ENCODE measurements at regions not wholly inside any gene's neighbourhood (a gene's known extent, or its start where the extent isn't known, plus 50 kb on each side); places are given as distances from the start of the nearest gene placed in this dataset.
A peak's percentile ranks its signal among the peaks of the same experiment; 100 is the strongest.

- peaks cover 0 to 18% (median 0%) of the 10 kb centered on the region in 4 donors for H3K4me1 ChIP-seq
- TF ChIP-seq EP300 (IDR thresholded peaks at IDR 0.05), result no peak
- no peak for TF ChIP-seq CTCF (IDR thresholded peaks at IDR 0.05)
- no peak for TF ChIP-seq POLR2A (IDR thresholded peaks at IDR 0.05)
- H3K27ac ChIP-seq, result peak overlapping the region in 2 of 4 donors; percentile 18 to 20
- WGBS, 2 donors, result 84 to 93% methylated on average over 4 of the region's 4 CpGs
- H3K9me3 ChIP-seq, result peaks cover 0 to 3% (median 0%) of the 10 kb centered on the region in 4 donors
- H3K4me3 ChIP-seq, result no peak overlapping the region
- no peak for DNase-seq (ENCODE audit: low spot score in 2 of 2)
- no peaks in the 10 kb centered on the region for H3K36me3 ChIP-seq
- H3K27me3 ChIP-seq, result no peaks in the 10 kb centered on the region
These were observed 59.2 kb upstream of the RCBTB2 start for GRCh38 chr13:48591889-48592687.

GRCh38 chr13:48592688-48593049, 59.8 kb upstream of the RCBTB2 start:
- TF ChIP-seq EP300 (IDR thresholded peaks at IDR 0.05), result no peak
- no peak for TF ChIP-seq POLR2A (IDR thresholded peaks at IDR 0.05)
- TF ChIP-seq CTCF (IDR thresholded peaks at IDR 0.05), result no peak
- Histone ChIP-seq H3K27me3 (no peaks in the 10 kb centered on the region), H3K27ac (no peak overlapping the region), H3K4me3 (no peak overlapping the region), H3K9me3 (peaks cover 0 to 3% (median 0%) of the 10 kb centered on the region in 4 donors), H3K4me1 (peaks cover 0 to 12% (median 0%) of the 10 kb centered on the region in 4 donors), H3K36me3 (no peaks in the 10 kb centered on the region)
- DNase-seq (ENCODE audit: low spot score in 2 of 2), result no peak
- 31 to 65% methylated on average over 1 of the region's 1 CpG for WGBS, 2 donors

DNA sequence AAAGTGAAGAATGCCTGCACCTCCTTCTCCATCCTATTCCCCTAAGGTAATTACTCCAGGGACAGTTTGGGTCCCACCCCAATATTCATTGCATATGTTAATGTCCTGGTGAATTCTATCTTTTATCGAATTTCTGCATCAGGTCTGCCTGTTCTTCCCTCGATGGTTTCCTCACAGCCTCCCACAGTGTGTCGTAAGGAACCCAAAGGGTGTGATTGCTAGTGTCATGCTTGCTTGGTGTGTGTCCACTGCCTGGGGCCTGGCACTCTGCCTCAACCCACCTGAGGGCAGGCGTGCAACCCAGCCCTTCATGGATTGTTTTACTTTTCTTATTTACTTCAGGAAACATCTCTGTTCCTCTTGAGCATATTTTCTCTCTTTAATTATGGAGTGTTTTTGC, 60.2 kb upstream of the CYSLTR2 start:
- Histone ChIP-seq H3K36me3 (no peaks in the 10 kb centered on the region), H3K4me1 (peaks cover 0 to 11% (median 0%) of the 10 kb centered on the region in 4 donors), H3K4me3 (no peak overlapping the region), H3K27me3 (no peaks in the 10 kb centered on the region), H3K9me3 (peaks cover 0 to 7% (median 0%) of the 10 kb centered on the region in 4 donors), H3K27ac (no peak overlapping the region)
- TF ChIP-seq CTCF (IDR thresholded peaks at IDR 0.05), result no peak
- no peak for TF ChIP-seq POLR2A (IDR thresholded peaks at IDR 0.05)
- TF ChIP-seq EP300 (IDR thresholded peaks at IDR 0.05), result no peak
- 81 to 88% methylated on average over 4 of the region's 4 CpGs for WGBS, 2 donors
- no peak for DNase-seq (ENCODE audit: low spot score in 2 of 2)

- Histone ChIP-seq H3K36me3 (no peaks in the 10 kb centered on the region), H3K4me3 (no peak overlapping the region), H3K27ac (peak overlapping the region in 1 of 4 donors; percentile 43), H3K9me3 (peaks cover 0 to 12% (median 0%) of the 10 kb centered on the region in 4 donors), H3K4me1 (peaks cover 0 to 11% (median 0%) of the 10 kb centered on the region in 4 donors), H3K27me3 (no peaks in the 10 kb centered on the region)
- DNase-seq (ENCODE audit: low spot score in 2 of 2), result no peak
- 48 to 53% methylated on average over 6 of the region's 6 CpGs for WGBS, 2 donors
- TF ChIP-seq POLR2A (IDR thresholded peaks at IDR 0.05) (no peak), EP300 (IDR thresholded peaks at IDR 0.05) (no peak), CTCF (IDR thresholded peaks at IDR 0.05) (no peak)
These were observed 59.5 kb upstream of the CYSLTR2 start for GRCh38 chr13:48594096-48594815.

All from tibial nerve (tissue), 4 donors.